Keratinocyte (primary cell): ENCODE measurements at regions not wholly inside any gene's neighbourhood (a gene's known extent, or its start where the extent isn't known, plus 50 kb on each side); places are given as distances from the start of the nearest gene placed in this dataset.

ENCODE experiments used
- DNase-seq: peaks from one replicate; pipeline ENCODE4 v3.0.0-alpha.2; 2011; ENCODE audit warnings: low read depth, missing footprints, low spot score
- FAIRE-seq: peaks from 2 replicates; lab custom pipeline; 2011; peaks lifted over from hg19 to GRCh38; lab: Jason Lieb, UNC
- H2AFZ ChIP-seq: 2 replicates; pipeline ENCODE4 v1.6.0; 2012; ENCODE audit warnings: low read length, control low read depth, inconsistent platforms; ENCODE audit not compliant: control insufficient read depth
- H3K27ac ChIP-seq: 2 replicates; pipeline ENCODE4 v1.5.1; 2011; ENCODE audit warnings: low read length; ENCODE audit not compliant: control insufficient read depth, insufficient read depth
- H3K27me3 ChIP-seq: 3 replicates; pipeline ENCODE4 v1.6.0; 2011; ENCODE audit warnings: low read length; ENCODE audit not compliant: control insufficient read depth, insufficient read depth; ENCODE audit errors: extremely low read depth
- H3K36me3 ChIP-seq, 2 experiments: 2 replicates in 1 of 2; 3 replicates in 1 of 2; pipeline ENCODE4 v1.5.1; 2011; ENCODE audit warnings: low read length in 2 of 2, mild to moderate bottlenecking in 1 of 2; ENCODE audit not compliant: control insufficient read depth in 2 of 2, insufficient read depth in 2 of 2; ENCODE audit errors: extremely low read depth in 1 of 2
- H3K4me1 ChIP-seq: 3 replicates; pipeline ENCODE4 v1.5.1; 2011; ENCODE audit warnings: low read length; ENCODE audit not compliant: control insufficient read depth, insufficient read depth; ENCODE audit errors: extremely low read depth
- H3K4me2 ChIP-seq: 3 replicates; pipeline ENCODE4 v1.6.0; 2011; ENCODE audit warnings: low read depth, low read length; ENCODE audit not compliant: control insufficient read depth, insufficient read depth; ENCODE audit errors: extremely low read depth
- H3K4me3 ChIP-seq, 3 experiments: fragments of 200-600 bp in 1 of 3; sonication (generic) in 1 of 3; 2 replicates in 2 of 3; 3 replicates in 1 of 3; pipeline ENCODE4 v1.5.1; 2011 to 2016; ENCODE audit warnings: low read length in 3 of 3, mild to moderate bottlenecking in 3 of 3, control low read depth in 2 of 3, inconsistent platforms in 1 of 3, low read depth in 1 of 3, mixed read lengths in 1 of 3, mixed run types in 1 of 3, moderate library complexity in 1 of 3; ENCODE audit not compliant: control insufficient read depth in 2 of 3, insufficient read depth in 2 of 3; ENCODE audit errors: extremely low read depth in 1 of 3
- H3K79me2 ChIP-seq: 2 replicates; pipeline ENCODE4 v1.6.0; 2012; ENCODE audit warnings: low read length; ENCODE audit not compliant: control insufficient read depth, insufficient read depth
- H3K9ac ChIP-seq: 3 replicates; pipeline ENCODE4 v1.6.0; 2011; ENCODE audit warnings: low read length; ENCODE audit not compliant: control insufficient read depth, insufficient read depth; ENCODE audit errors: extremely low read depth
- H3K9me1 ChIP-seq: 3 replicates; pipeline ENCODE4 v1.6.0; 2011; ENCODE audit warnings: low read length; ENCODE audit not compliant: control insufficient read depth, insufficient read depth; ENCODE audit errors: extremely low read depth
- H3K9me3 ChIP-seq: 2 replicates; pipeline ENCODE4 v1.5.1; 2012; ENCODE audit warnings: low read depth, low read length; ENCODE audit not compliant: control insufficient read depth
- H4K20me1 ChIP-seq: 3 replicates; pipeline ENCODE4 v1.6.0; 2011; ENCODE audit warnings: low read length; ENCODE audit not compliant: control insufficient read depth, insufficient read depth; ENCODE audit errors: extremely low read depth
- CTCF ChIP-seq, 3 experiments: IDR thresholded peaks in 1 of 3; conservative IDR thresholded peaks in 1 of 3; optimal IDR thresholded peaks in 1 of 3; 2 replicates in 2 of 3; 3 replicates in 1 of 3; pipeline versions ENCODE3 to v1.5.1; 2011; ENCODE audit warnings: low read length in 3 of 3, mild to moderate bottlenecking in 3 of 3, moderate library complexity in 2 of 3, control low read depth in 1 of 3, inconsistent platforms in 1 of 3; ENCODE audit not compliant: insufficient read depth in 2 of 3; ENCODE audit errors: extremely low read depth in 1 of 3
- EZH2 ChIP-seq: IDR thresholded peaks from one replicate; pipeline ENCODE4 v1.6.1; 2012; ENCODE audit warnings: inconsistent platforms, mild to moderate bottlenecking, low read length, moderate library complexity
- dilution Hi-C: fragments of 300-500 bp; cut with MboI; formaldehyde crosslinking; loops from one replicate; pipeline ENCODE4 v1.7.0; 2020; ENCODE audit warnings: low sequenced_read_pairs; ENCODE audit not compliant: extremely low pct_ligation_motif_present

GRCh38 chr2:4679391-4679790, 976.0 kb downstream of the DCDC2C start:
- Histone ChIP-seq H4K20me1 (no peaks in the 10 kb centered on the region), H3K79me2 (no peaks in the 10 kb centered on the region), H3K4me3 (no peak overlapping the region), H3K27ac (no peak overlapping the region), H3K9me3 (peaks cover 11% of the 10 kb centered on the region), H3K36me3 (no peaks in the 10 kb centered on the region), H3K27me3 (no peaks in the 10 kb centered on the region), H3K9ac (no peak overlapping the region), H2AFZ (no peak overlapping the region), H3K9me1 (no peaks in the 10 kb centered on the region), H3K4me2 (no peak overlapping the region), H3K4me1 (no peaks in the 10 kb centered on the region)
- dilution Hi-C loops: no loop called here
- no peak for DNase-seq
- no peak for TF ChIP-seq CTCF (optimal IDR thresholded peaks at IDR 0.05 in 1 of 3, IDR thresholded peaks at IDR 0.05 in 1 of 3, conservative IDR thresholded peaks at IDR 0.05 in 1 of 3; ENCODE audit: extremely low read depth in 1 of 3, insufficient read depth in 2 of 3, low read length in 3 of 3)
- TF ChIP-seq EZH2: no peak
- no peak for FAIRE-seq

- no peaks in the 10 kb centered on the region for H3K4me1 ChIP-seq
- H3K27me3 ChIP-seq: no peaks in the 10 kb centered on the region
- H3K9me3 ChIP-seq: no peaks in the 10 kb centered on the region
- FAIRE-seq: no peak
- H3K4me2 ChIP-seq: no peak overlapping the region
- dilution Hi-C loops: no loop called here
- no peak overlapping the region for H3K27ac ChIP-seq
- H2AFZ ChIP-seq: no peak overlapping the region
- H3K4me3 ChIP-seq: no peak overlapping the region
- no peaks in the 10 kb centered on the region for H3K79me2 ChIP-seq
- no peaks in the 10 kb centered on the region for H3K36me3 ChIP-seq
- TF ChIP-seq EZH2 (no peak), CTCF (optimal IDR thresholded peaks at IDR 0.05 in 1 of 3, IDR thresholded peaks at IDR 0.05 in 1 of 3, conservative IDR thresholded peaks at IDR 0.05 in 1 of 3; ENCODE audit: extremely low read depth in 1 of 3, insufficient read depth in 2 of 3, low read length in 3 of 3) (no peak)
- no peak for DNase-seq
- H3K9me1 ChIP-seq: no peaks in the 10 kb centered on the region
- no peak overlapping the region for H3K9ac ChIP-seq
- H4K20me1 ChIP-seq: no peaks in the 10 kb centered on the region
These were observed 981.5 kb downstream of the DCDC2C start for GRCh38 chr2:4684921-4685320.
